Rectal smooth muscle tissue (tissue), 1 donor: ENCODE measurements at regions not wholly inside any gene's neighbourhood (a gene's known extent, or its start where the extent isn't known, plus 50 kb on each side); places are given as distances from the start of the nearest gene placed in this dataset.

ENCODE experiments used
- H3K27ac ChIP-seq: one replicate; pipeline ENCODE4 v1.7.0; 2013; ENCODE audit warnings: low read depth, low read length, inconsistent platforms
- H3K27me3 ChIP-seq: one replicate; pipeline ENCODE4 v1.7.0; 2013; ENCODE audit warnings: low read length; ENCODE audit not compliant: control insufficient read depth, insufficient read depth
- H3K36me3 ChIP-seq: one replicate; pipeline ENCODE4 v1.7.0; 2013; ENCODE audit warnings: low read length; ENCODE audit not compliant: control insufficient read depth, insufficient read depth
- H3K4me1 ChIP-seq: one replicate; pipeline ENCODE4 v1.7.0; 2013; ENCODE audit warnings: low read length; ENCODE audit not compliant: control insufficient read depth, insufficient read depth
- H3K4me3 ChIP-seq: one replicate; pipeline ENCODE4 v1.7.0; 2013; ENCODE audit warnings: low read length
- H3K9ac ChIP-seq: one replicate; pipeline ENCODE4 v1.7.0; 2013; ENCODE audit warnings: low read length

- Histone ChIP-seq H3K4me3 (no peak overlapping the region), H3K36me3 (no peaks in the 10 kb centered on the region), H3K9ac (no peak overlapping the region), H3K27ac (no peak overlapping the region), H3K27me3 (no peaks in the 10 kb centered on the region), H3K4me1 (no peaks in the 10 kb centered on the region)
Measured at GRCh38 chr4:138879757-138880156, 135.8 kb upstream of the NOCT start.

- Histone ChIP-seq H3K36me3 (no peaks in the 10 kb centered on the region), H3K27ac (no peak overlapping the region), H3K9ac (no peak overlapping the region), H3K4me1 (no peaks in the 10 kb centered on the region), H3K27me3 (no peaks in the 10 kb centered on the region), H3K4me3 (no peak overlapping the region)
Measured at GRCh38 chr4:138875891-138876608, 139.5 kb upstream of the NOCT start.

- H3K36me3 ChIP-seq = no peaks in the 10 kb centered on the region
- no peaks in the 10 kb centered on the region for H3K27me3 ChIP-seq
- H3K27ac ChIP-seq = no peak overlapping the region
- no peak overlapping the region for H3K4me3 ChIP-seq
- no peaks in the 10 kb centered on the region for H3K4me1 ChIP-seq
- no peak overlapping the region for H3K9ac ChIP-seq
Measured at GRCh38 chr4:138871555-138871875, 144.1 kb upstream of the NOCT start.

GRCh38 chr4:138870737-138871554, 144.6 kb upstream of the NOCT start:
- no peak overlapping the region for H3K4me3 ChIP-seq
- no peaks in the 10 kb centered on the region for H3K4me1 ChIP-seq
- H3K9ac ChIP-seq = no peak overlapping the region
- no peak overlapping the region for H3K27ac ChIP-seq
- no peaks in the 10 kb centered on the region for H3K36me3 ChIP-seq
- H3K27me3 ChIP-seq = no peaks in the 10 kb centered on the region

GRCh38 chr4:138869631-138870030, 145.9 kb upstream of the NOCT start:
- no peaks in the 10 kb centered on the region for H3K36me3 ChIP-seq
- no peak overlapping the region for H3K4me3 ChIP-seq
- no peaks in the 10 kb centered on the region for H3K27me3 ChIP-seq
- H3K27ac ChIP-seq = no peak overlapping the region
- H3K4me1 ChIP-seq = no peaks in the 10 kb centered on the region
- no peak overlapping the region for H3K9ac ChIP-seq

- no peak overlapping the region for H3K27ac ChIP-seq
- H3K36me3 ChIP-seq = no peaks in the 10 kb centered on the region
Measured at GRCh38 chr4:138869165-138869564, 146.4 kb upstream of the NOCT start.

GRCh38 chr4:138868562-138868961, 147.0 kb upstream of the NOCT start:
- H3K4me3 ChIP-seq = no peak overlapping the region
- no peaks in the 10 kb centered on the region for H3K36me3 ChIP-seq
- H3K27me3 ChIP-seq = no peaks in the 10 kb centered on the region
- H3K27ac ChIP-seq = no peak overlapping the region
- H3K4me1 ChIP-seq = no peaks in the 10 kb centered on the region
- H3K9ac ChIP-seq = no peak overlapping the region

More at GRCh38 chr4:138869165-138869564, 146.4 kb upstream of the NOCT start:
- Histone ChIP-seq H3K9ac (no peak overlapping the region), H3K4me1 (no peaks in the 10 kb centered on the region), H3K27me3 (no peaks in the 10 kb centered on the region), H3K4me3 (no peak overlapping the region)

GRCh38 chr4:138867404-138867803, 148.2 kb upstream of the NOCT start:
- Histone ChIP-seq H3K4me3 (no peak overlapping the region), H3K27ac (no peak overlapping the region), H3K9ac (no peak overlapping the region), H3K27me3 (no peaks in the 10 kb centered on the region), H3K36me3 (no peaks in the 10 kb centered on the region), H3K4me1 (no peaks in the 10 kb centered on the region)

GRCh38 chr4:138866314-138866713, 149.3 kb upstream of the NOCT start:
- Histone ChIP-seq H3K9ac (no peak overlapping the region), H3K27ac (no peak overlapping the region), H3K4me3 (no peak overlapping the region), H3K27me3 (no peaks in the 10 kb centered on the region), H3K36me3 (no peaks in the 10 kb centered on the region), H3K4me1 (no peaks in the 10 kb centered on the region)

- Histone ChIP-seq H3K27ac (no peak overlapping the region), H3K4me3 (no peak overlapping the region), H3K36me3 (no peaks in the 10 kb centered on the region), H3K4me1 (no peaks in the 10 kb centered on the region), H3K27me3 (no peaks in the 10 kb centered on the region), H3K9ac (no peak overlapping the region)
Measured at GRCh38 chr4:138865765-138866164, 149.8 kb upstream of the NOCT start.

- Histone ChIP-seq H3K27me3 (no peaks in the 10 kb centered on the region), H3K27ac (no peak overlapping the region), H3K4me1 (no peaks in the 10 kb centered on the region), H3K36me3 (no peaks in the 10 kb centered on the region), H3K4me3 (no peak overlapping the region), H3K9ac (no peak overlapping the region)
Measured at GRCh38 chr4:138864961-138865720, 150.4 kb upstream of the NOCT start.

- Histone ChIP-seq H3K27ac (no peak overlapping the region), H3K9ac (no peak overlapping the region), H3K4me1 (no peaks in the 10 kb centered on the region), H3K36me3 (no peaks in the 10 kb centered on the region), H3K27me3 (no peaks in the 10 kb centered on the region), H3K4me3 (no peak overlapping the region)
Measured at GRCh38 chr4:138863160-138863559, 152.4 kb upstream of the NOCT start.
